H1 (cell line): ENCODE measurements at regions not wholly inside any gene's neighbourhood (a gene's known extent, or its start where the extent isn't known, plus 50 kb on each side); places are given as distances from the start of the nearest gene placed in this dataset.

ENCODE experiments used
- CTCF ChIA-PET: fragments of 300-600 bp; sonication (Branson Sonifier 250); formaldehyde crosslinking; loops from one replicate; lab custom pipeline; 2021; ENCODE audit not compliant: partially characterized antibody; lab: Charles Lee
- POLR2A ChIA-PET: fragments of 300-600 bp; sonication (Branson Sonifier 250); formaldehyde crosslinking; loops from one replicate; lab custom pipeline; 2021; ENCODE audit warnings: inconsistent platforms; ENCODE audit not compliant: partially characterized antibody; lab: Charles Lee
- DNase-seq, 2 experiments: peaks; one replicate each; pipeline versions ENCODE4 v3.0.0 to v3.0.0-alpha.2; 2010 to 2022; ENCODE audit warnings: low spot score in 2 of 2, low read depth in 1 of 2, mixed read lengths in 1 of 2
- FAIRE-seq: peaks from 2 replicates; lab custom pipeline; 2011; peaks lifted over from hg19 to GRCh38; lab: Jason Lieb, UNC
- H2AFZ ChIP-seq: 2 replicates; pipeline ENCODE4 v1.8.1; 2012; ENCODE audit warnings: low read length, inconsistent platforms
- H2AK5ac ChIP-seq: 2 replicates; pipeline ENCODE4 v1.6.1; 2013; ENCODE audit warnings: low read depth, low read length
- H2BK120ac ChIP-seq: replicated peaks from 2 replicates; pipeline ENCODE3; 2013; ENCODE audit warnings: low read depth, low read length, inconsistent platforms
- H2BK12ac ChIP-seq: 2 replicates; pipeline ENCODE4 v1.6.1; 2013; ENCODE audit warnings: low read depth, low read length
- H2BK15ac ChIP-seq: 2 replicates; pipeline ENCODE4 v1.6.1; 2013; ENCODE audit warnings: low read length
- H2BK20ac ChIP-seq: 2 replicates; pipeline ENCODE4 v1.6.1; 2013; ENCODE audit warnings: low read length
- H2BK5ac ChIP-seq: 2 replicates; pipeline ENCODE4 v1.6.1; 2013; ENCODE audit warnings: low read depth, low read length
- H3K14ac ChIP-seq: 2 replicates; pipeline ENCODE4 v1.6.1; 2013; ENCODE audit warnings: inconsistent platforms; ENCODE audit not compliant: insufficient read length
- H3K18ac ChIP-seq: 2 replicates; pipeline ENCODE4 v1.6.1; 2013; ENCODE audit warnings: low read length; ENCODE audit errors: extremely low read depth
- H3K23ac ChIP-seq: 2 replicates; pipeline ENCODE4 v1.6.1; 2013; ENCODE audit warnings: inconsistent platforms; ENCODE audit not compliant: insufficient read length
- H3K23me2 ChIP-seq: 2 replicates; pipeline ENCODE4 v1.6.1; 2013; ENCODE audit warnings: low read depth, low read length
- H3K27ac ChIP-seq: 2 replicates; pipeline ENCODE4 v1.6.1; 2011; ENCODE audit warnings: low read depth, low read length, inconsistent platforms
- H3K27me3 ChIP-seq, 4 experiments: replicated peaks in 1 of 4; 1 replicate in 1 of 4; 2 replicates in 3 of 4; pipeline versions ENCODE4 v1.6.1 to v1.8.1; 2011 to 2013; ENCODE audit warnings: low read length in 3 of 4, mild to moderate bottlenecking in 3 of 4, inconsistent platforms in 2 of 4, mixed read lengths in 2 of 4, moderate library complexity in 1 of 4; ENCODE audit not compliant: control insufficient read depth in 3 of 4, insufficient read depth in 3 of 4; ENCODE audit errors: extremely low read depth in 1 of 4
- H3K36me3 ChIP-seq, 4 experiments: 2 replicates each; pipeline versions ENCODE4 v1.6.1 to v1.8.1; 2011 to 2013; ENCODE audit warnings: mild to moderate bottlenecking in 4 of 4, low read length in 3 of 4, moderate library complexity in 2 of 4, control low read depth in 1 of 4, inconsistent platforms in 1 of 4; ENCODE audit not compliant: insufficient read depth in 4 of 4, control insufficient read depth in 2 of 4
- H3K4ac ChIP-seq: replicated peaks from 2 replicates; pipeline ENCODE3; 2013; ENCODE audit warnings: low read length, low read depth, mixed read lengths, inconsistent platforms; ENCODE audit not compliant: insufficient read length
- H3K4me1 ChIP-seq, 4 experiments: replicated peaks in 1 of 4; 1 replicate in 1 of 4; 2 replicates in 3 of 4; pipeline versions ENCODE4 v1.6.1 to v1.8.1; 2011 to 2013; ENCODE audit warnings: low read length in 3 of 4, inconsistent platforms in 2 of 4, mixed read lengths in 1 of 4; ENCODE audit not compliant: insufficient read depth in 4 of 4, control insufficient read depth in 3 of 4
- H3K4me2 ChIP-seq, 2 experiments: 2 replicates each; pipeline versions ENCODE4 v1.6.1 to v1.8.1; 2011 to 2013; ENCODE audit warnings: low read depth in 2 of 2, low read length in 2 of 2, control low read depth in 1 of 2, inconsistent platforms in 1 of 2, mild to moderate bottlenecking in 1 of 2; ENCODE audit not compliant: insufficient read depth in 1 of 2
- H3K4me3 ChIP-seq, 4 experiments: fragments of 200-600, 300-600 bp in 1 of 4; sonication (generic), shearing (Covaris generic), sonication (Bioruptor Twin) in 1 of 4; 2 replicates each; pipeline versions ENCODE4 v1.5.1 to v1.8.1; 2011 to 2016; ENCODE audit warnings: low read length in 4 of 4, low read depth in 3 of 4, control low read depth in 2 of 4, inconsistent platforms in 2 of 4, mild to moderate bottlenecking in 2 of 4, mixed read lengths in 1 of 4, moderate library complexity in 1 of 4; ENCODE audit not compliant: insufficient read depth in 2 of 4; ENCODE audit errors: extremely low read depth in 1 of 4
- H3K56ac ChIP-seq: replicated peaks from 2 replicates; pipeline ENCODE3; 2013; ENCODE audit warnings: low read depth, mild to moderate bottlenecking, mixed read lengths, low read length, inconsistent platforms; ENCODE audit not compliant: insufficient read length
- H3K79me1 ChIP-seq: 2 replicates; pipeline ENCODE4 v1.6.1; 2013; ENCODE audit warnings: low read depth, low read length, control low read depth
- H3K79me2 ChIP-seq, 2 experiments: 2 replicates each; pipeline versions ENCODE4 v1.6.1 to v1.8.1; 2012 to 2013; ENCODE audit warnings: low read length in 2 of 2, mild to moderate bottlenecking in 2 of 2, inconsistent platforms in 1 of 2; ENCODE audit not compliant: insufficient read depth in 2 of 2, control insufficient read depth in 1 of 2
- H3K9ac ChIP-seq, 4 experiments: replicated peaks in 1 of 4; 1 replicate in 1 of 4; 2 replicates in 3 of 4; pipeline versions ENCODE4 v1.6.1 to v1.8.1; 2011 to 2013; ENCODE audit warnings: low read depth in 3 of 4, low read length in 3 of 4, control low read depth in 2 of 4, mild to moderate bottlenecking in 2 of 4, moderate library complexity in 2 of 4, inconsistent platforms in 1 of 4; ENCODE audit errors: extremely low read depth in 1 of 4
- H3K9me3 ChIP-seq, 2 experiments: 2 replicates each; pipeline versions ENCODE4 v1.6.1 to v1.8.1; 2012 to 2013; ENCODE audit warnings: mild to moderate bottlenecking in 2 of 2, moderate library complexity in 2 of 2, control low read depth in 1 of 2, inconsistent platforms in 1 of 2, low read depth in 1 of 2, low read length in 1 of 2, mixed read lengths in 1 of 2; ENCODE audit not compliant: insufficient read depth in 2 of 2
- H4K20me1 ChIP-seq, 2 experiments: replicated peaks in 1 of 2; 2 replicates each; pipeline versions ENCODE3 to v1.8.1; 2011 to 2013; ENCODE audit warnings: inconsistent platforms in 2 of 2, low read length in 2 of 2, mild to moderate bottlenecking in 1 of 2; ENCODE audit not compliant: insufficient read depth in 2 of 2, control insufficient read depth in 1 of 2
- H4K5ac ChIP-seq: 2 replicates; pipeline ENCODE4 v1.6.1; 2013; ENCODE audit warnings: low read length, low read depth, mixed read lengths, inconsistent platforms; ENCODE audit not compliant: insufficient read length
- H4K8ac ChIP-seq: 2 replicates; pipeline ENCODE4 v1.8.0; 2013; ENCODE audit warnings: mild to moderate bottlenecking, moderate library complexity, low read length, inconsistent platforms; ENCODE audit not compliant: insufficient read depth; ENCODE audit errors: extremely low read depth
- H4K91ac ChIP-seq: replicated peaks from 2 replicates; pipeline ENCODE3; 2013; ENCODE audit warnings: low read length, mixed read lengths, inconsistent platforms; ENCODE audit not compliant: insufficient read length
- WGBS, 2 experiments: shearing (Covaris generic) in 1 of 2; methylation state at CpG; one replicate each; pipeline versions ENCODE4 v1.1.6 to v1.1.7; 2013 to 2015; ENCODE audit warnings: low lambda C conversion rate in 2 of 2, mixed read lengths in 2 of 2, inconsistent platforms in 1 of 2, low coverage in 1 of 2, missing lambda C conversion rate in 1 of 2; ENCODE audit not compliant: insufficient replicate concordance in 2 of 2, insufficient coverage in 1 of 2, insufficient read length in 1 of 2; ENCODE audit errors: extremely low coverage in 1 of 2, missing lambda C conversion rate in 1 of 2; 5-methylcytosine and 5-hydroxymethylcytosine counted together

DNA sequence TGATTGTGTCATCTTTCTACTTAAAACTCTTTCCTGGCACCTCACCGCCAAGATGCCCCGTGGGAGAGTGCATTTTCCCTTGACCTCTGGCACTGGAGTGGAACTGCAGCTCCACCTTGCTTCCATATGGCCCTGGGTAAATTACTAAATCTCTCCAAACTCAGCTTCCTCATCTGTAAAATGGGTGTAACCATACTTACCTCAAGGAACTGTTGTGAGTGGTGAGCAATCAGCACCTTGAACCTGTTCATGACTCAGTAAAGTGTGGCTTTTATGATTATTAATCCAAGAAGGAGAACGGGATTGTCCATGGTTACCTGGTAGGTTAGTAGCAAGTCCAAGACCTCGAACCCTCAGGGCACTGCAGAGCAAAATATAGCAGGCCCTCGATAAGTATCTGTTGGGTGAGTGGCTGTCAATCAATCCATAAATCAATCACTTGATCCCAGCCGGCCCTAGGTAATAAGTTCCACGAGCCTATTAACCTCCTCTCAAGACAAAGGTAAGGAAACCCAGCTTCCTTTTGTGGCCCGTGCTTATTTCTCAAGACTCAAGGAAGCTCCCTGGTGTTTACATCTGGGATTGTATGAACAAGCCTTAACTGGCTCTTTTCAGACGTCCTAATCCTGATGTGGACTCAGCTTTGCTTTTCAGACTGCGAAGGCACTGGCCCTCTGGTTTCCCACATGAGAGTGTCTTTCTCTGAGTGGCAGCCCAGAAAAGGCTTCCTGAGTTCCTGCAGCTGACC, 114.0 kb upstream of the GJB5 start:
- DNase-seq: no peak
- no peak overlapping the region for H3K4me2 ChIP-seq
- no peak overlapping the region for H3K27ac ChIP-seq
- H3K23ac ChIP-seq: no peak overlapping the region
- no peaks in the 10 kb centered on the region for H3K9me3 ChIP-seq
- H3K9ac ChIP-seq: no peak overlapping the region
- FAIRE-seq: no peak
- WGBS, 2 experiments: 85% methylated on average over 10 of the region's 10 CpGs; no CpG with 5 or more reads in 1 of the 2 experiments
- no peak overlapping the region for H2BK15ac ChIP-seq
- no peak overlapping the region for H2BK12ac ChIP-seq
- H4K91ac ChIP-seq: no peak overlapping the region
- H4K20me1 ChIP-seq: no peaks in the 10 kb centered on the region
- no peaks in the 10 kb centered on the region for H3K79me2 ChIP-seq
- no peak overlapping the region for H4K5ac ChIP-seq
- POLR2A ChIA-PET: no interaction called here
- no peaks in the 10 kb centered on the region for H3K36me3 ChIP-seq
- H2BK5ac ChIP-seq: no peak overlapping the region
- H2AK5ac ChIP-seq: 0 out of 2 replicates have a peak overlapping the region, but pooled peaks have one; percentile 24
- H3K56ac ChIP-seq: no peak overlapping the region
- H2AFZ ChIP-seq: no peak overlapping the region
- H3K4me3 ChIP-seq: no peak overlapping the region
- no peak overlapping the region for H4K8ac ChIP-seq
- H3K4me1 ChIP-seq: peaks cover 0 to 7% (median 3%) of the 10 kb centered on the region in 4 experiments; a peak in 3 of 7 replicates
- CTCF ChIA-PET: interaction anchor here (0.7 to 1.8 kb wide), 23 partner anchors 9 to 410 kb away, joined by 3 to 7 read pairs (median 3); no protein-coding TSS in a partner anchor
- no peak overlapping the region for H3K14ac ChIP-seq
- H2BK120ac ChIP-seq: no peak overlapping the region
- H3K4ac ChIP-seq: no peak overlapping the region
- H3K18ac ChIP-seq: no peak overlapping the region
- no peak overlapping the region for H2BK20ac ChIP-seq
- no peaks in the 10 kb centered on the region for H3K27me3 ChIP-seq
- H3K79me1 ChIP-seq: no peaks in the 10 kb centered on the region
- H3K23me2 ChIP-seq: peaks cover 3% of the 10 kb centered on the region; the same call in 1 of the 2 replicates
